Activated CD4-positive, alpha-beta T cell treated with anti-CD3 and anti-CD28 coated beads, Interleukin-2, amount 10 ng/mL, durations not matched to agents 7 days and 5 days (primary cell): ENCODE measurements at regions not wholly inside any gene's neighbourhood (a gene's known extent, or its start where the extent isn't known, plus 50 kb on each side); places are given as distances from the start of the nearest gene placed in this dataset.

Source experiments
- CTCF ChIA-PET: fragments of 350-600 bp; sonication (Branson Sonifier 250); formaldehyde crosslinking; loops from one replicate; lab custom pipeline; 2021; ENCODE audit warnings: antibody characterized with exemption; lab: Charles Lee
- POLR2A ChIA-PET: fragments of 350-600 bp; sonication (Branson Sonifier 250); formaldehyde crosslinking; loops from one replicate; lab custom pipeline; 2021; ENCODE audit warnings: antibody characterized with exemption; lab: Charles Lee
- DNase-seq: peaks from one replicate; pipeline ENCODE4 v3.0.0-alpha.2; 2020
- H3K27ac Mint-ChIP-seq: one replicate; pipeline ENCODE4 v1.8.0; 2021; ENCODE audit warnings: mild to moderate bottlenecking, moderate library complexity, mixed read lengths
- H3K27me3 Mint-ChIP-seq: one replicate; pipeline ENCODE4 v1.8.0; 2021; ENCODE audit warnings: mixed read lengths
- H3K36me3 Mint-ChIP-seq: one replicate; pipeline ENCODE4 v1.8.0; 2021; ENCODE audit warnings: low read depth, mixed read lengths
- H3K4me1 Mint-ChIP-seq: one replicate; pipeline ENCODE4 v1.8.0; 2021; ENCODE audit warnings: mixed read lengths
- H3K4me3 Mint-ChIP-seq: one replicate; pipeline ENCODE4 v1.8.0; 2021; ENCODE audit warnings: mild to moderate bottlenecking, moderate library complexity, mixed read lengths
- H3K9me3 Mint-ChIP-seq: one replicate; pipeline ENCODE4 v1.8.0; 2021; ENCODE audit warnings: mixed read lengths

- H3K9me3 Mint-ChIP-seq: peaks cover 4% of the 10 kb centered on the region
- DNase-seq: no peak
- no peak overlapping the region for H3K4me3 Mint-ChIP-seq
- H3K27ac Mint-ChIP-seq: no peak overlapping the region
- H3K36me3 Mint-ChIP-seq: no peaks in the 10 kb centered on the region
- CTCF ChIA-PET: no interaction called here
- no peaks in the 10 kb centered on the region for H3K4me1 Mint-ChIP-seq
- no peaks in the 10 kb centered on the region for H3K27me3 Mint-ChIP-seq
- POLR2A ChIA-PET: no interaction called here
Observed at GRCh38 chr10:59057345-59057744, 119.1 kb upstream of the PHYHIPL start.

- Mint-ChIP-seq H3K4me1 (no peaks in the 10 kb centered on the region), H3K4me3 (no peak overlapping the region), H3K9me3 (no peaks in the 10 kb centered on the region), H3K27ac (no peak overlapping the region), H3K27me3 (no peaks in the 10 kb centered on the region), H3K36me3 (no peaks in the 10 kb centered on the region)
- POLR2A ChIA-PET: no interaction called here
- CTCF ChIA-PET: no interaction called here
- DNase-seq: no peak
Observed at GRCh38 chr10:59060852-59061251, 115.6 kb upstream of the PHYHIPL start.

GRCh38 chr10:59063491-59063890 is 113.0 kb upstream of the PHYHIPL start:
- Mint-ChIP-seq H3K4me1 (no peaks in the 10 kb centered on the region), H3K4me3 (no peak overlapping the region), H3K36me3 (no peaks in the 10 kb centered on the region), H3K9me3 (no peaks in the 10 kb centered on the region), H3K27ac (no peak overlapping the region), H3K27me3 (no peaks in the 10 kb centered on the region)
- POLR2A ChIA-PET: no interaction called here
- CTCF ChIA-PET: no interaction called here
- no peak for DNase-seq

- no peaks in the 10 kb centered on the region for H3K36me3 Mint-ChIP-seq
- H3K4me1 Mint-ChIP-seq: no peaks in the 10 kb centered on the region
- DNase-seq: no peak
- H3K4me3 Mint-ChIP-seq: no peak overlapping the region
- no peak overlapping the region for H3K27ac Mint-ChIP-seq
- ChIA-PET CTCF (no interaction called here), POLR2A (no interaction called here)
- H3K9me3 Mint-ChIP-seq: no peaks in the 10 kb centered on the region
- no peaks in the 10 kb centered on the region for H3K27me3 Mint-ChIP-seq
Observed at GRCh38 chr10:59064080-59064692, 112.3 kb upstream of the PHYHIPL start.

- Mint-ChIP-seq H3K27me3 (no peaks in the 10 kb centered on the region), H3K27ac (no peak overlapping the region), H3K36me3 (no peaks in the 10 kb centered on the region), H3K4me1 (no peaks in the 10 kb centered on the region), H3K4me3 (no peak overlapping the region), H3K9me3 (no peaks in the 10 kb centered on the region)
- POLR2A ChIA-PET: no interaction called here
- DNase-seq: no peak
- CTCF ChIA-PET: no interaction called here
Observed at GRCh38 chr10:59064759-59065539, 111.5 kb upstream of the PHYHIPL start.

- no peaks in the 10 kb centered on the region for H3K27me3 Mint-ChIP-seq
- H3K4me1 Mint-ChIP-seq: no peaks in the 10 kb centered on the region
- H3K27ac Mint-ChIP-seq: no peak overlapping the region
- no peak overlapping the region for H3K4me3 Mint-ChIP-seq
- ChIA-PET POLR2A (no interaction called here), CTCF (interaction anchor here (0.9 to 1.0 kb wide), 2 partner anchors 12 to 60 kb away, joined by 3 to 4 read pairs; no protein-coding TSS in a partner anchor)
- no peaks in the 10 kb centered on the region for H3K9me3 Mint-ChIP-seq
- no peaks in the 10 kb centered on the region for H3K36me3 Mint-ChIP-seq
- DNase-seq: no peak
Observed at GRCh38 chr10:59068581-59069191, 107.8 kb upstream of the PHYHIPL start.

- Mint-ChIP-seq H3K27me3 (no peaks in the 10 kb centered on the region), H3K4me1 (no peaks in the 10 kb centered on the region), H3K4me3 (no peak overlapping the region), H3K27ac (no peak overlapping the region), H3K9me3 (peaks cover 2% of the 10 kb centered on the region), H3K36me3 (no peaks in the 10 kb centered on the region)
- DNase-seq: no peak
- ChIA-PET CTCF (no interaction called here), POLR2A (no interaction called here)
Observed at GRCh38 chr10:59072038-59072437, 104.4 kb upstream of the PHYHIPL start.

- no peak for DNase-seq
- Mint-ChIP-seq H3K27ac (no peak overlapping the region), H3K4me3 (no peak overlapping the region), H3K9me3 (peaks cover 2% of the 10 kb centered on the region), H3K36me3 (no peaks in the 10 kb centered on the region), H3K4me1 (no peaks in the 10 kb centered on the region), H3K27me3 (no peaks in the 10 kb centered on the region)
- ChIA-PET CTCF (no interaction called here), POLR2A (no interaction called here)
Observed at GRCh38 chr10:59073456-59074053, 102.9 kb upstream of the PHYHIPL start.

- Mint-ChIP-seq H3K36me3 (no peaks in the 10 kb centered on the region), H3K27me3 (no peaks in the 10 kb centered on the region), H3K4me1 (no peaks in the 10 kb centered on the region), H3K4me3 (no peak overlapping the region), H3K27ac (no peak overlapping the region), H3K9me3 (peaks cover 2% of the 10 kb centered on the region)
- DNase-seq: no peak
- ChIA-PET POLR2A (no interaction called here), CTCF (no interaction called here)
Observed at GRCh38 chr10:59075576-59075975, 100.9 kb upstream of the PHYHIPL start.

GRCh38 chr10:59077855-59078254 is 98.6 kb upstream of the PHYHIPL start:
- no peaks in the 10 kb centered on the region for H3K4me1 Mint-ChIP-seq
- no peaks in the 10 kb centered on the region for H3K27me3 Mint-ChIP-seq
- peaks cover 2% of the 10 kb centered on the region for H3K9me3 Mint-ChIP-seq
- no peak overlapping the region for H3K27ac Mint-ChIP-seq
- H3K4me3 Mint-ChIP-seq: no peak overlapping the region
- ChIA-PET CTCF (no interaction called here), POLR2A (no interaction called here)
- no peaks in the 10 kb centered on the region for H3K36me3 Mint-ChIP-seq
- no peak for DNase-seq

- H3K36me3 Mint-ChIP-seq: no peaks in the 10 kb centered on the region
- CTCF ChIA-PET: interaction anchor here (0.6 kb wide), 1 partner anchor 548 kb away, joined by 5 read pairs; no protein-coding TSS in a partner anchor
- H3K27ac Mint-ChIP-seq: no peak overlapping the region
- H3K4me3 Mint-ChIP-seq: no peak overlapping the region
- H3K27me3 Mint-ChIP-seq: no peaks in the 10 kb centered on the region
- no peak for DNase-seq
- POLR2A ChIA-PET: no interaction called here
- no peaks in the 10 kb centered on the region for H3K4me1 Mint-ChIP-seq
- H3K9me3 Mint-ChIP-seq: peaks cover 2% of the 10 kb centered on the region
Observed at GRCh38 chr10:59078978-59079377, 97.5 kb upstream of the PHYHIPL start.

GRCh38 chr10:59079386-59080226 is 96.8 kb upstream of the PHYHIPL start:
- DNase-seq: no peak
- Mint-ChIP-seq H3K27me3 (no peaks in the 10 kb centered on the region), H3K27ac (no peak overlapping the region), H3K4me1 (no peaks in the 10 kb centered on the region), H3K9me3 (peaks cover 2% of the 10 kb centered on the region), H3K4me3 (no peak overlapping the region), H3K36me3 (no peaks in the 10 kb centered on the region)
- ChIA-PET POLR2A (no interaction called here), CTCF (interaction anchor here (0.6 kb wide), 1 partner anchor 549 kb away, joined by 5 read pairs; no protein-coding TSS in a partner anchor)
